ENCODE measurements at regions not wholly inside any gene's neighbourhood (a gene's known extent, or its start where the extent isn't known, plus 50 kb on each side); places are given as distances from the start of the nearest gene placed in this dataset.

- no peak for TF ChIP-seq CTCF (IDR thresholded peaks at IDR 0.05)
- no peak for TF ChIP-seq POLR2A (IDR thresholded peaks at IDR 0.05)
Measured at GRCh38 chr1:94614168-94614815, 72.7 kb upstream of the F3 start.
